Osteoblast (primary cell): ENCODE measurements at regions not wholly inside any gene's neighbourhood (a gene's known extent, or its start where the extent isn't known, plus 50 kb on each side); places are given as distances from the start of the nearest gene placed in this dataset.

Source experiments
- DNase-seq: peaks from one replicate; pipeline ENCODE4 v3.0.0; 2011; ENCODE audit warnings: low spot score, mixed read lengths; ENCODE audit not compliant: insufficient read length; ENCODE audit errors: missing footprints
- H2AFZ ChIP-seq: 2 replicates; pipeline ENCODE4 v1.6.0; 2011; ENCODE audit warnings: mild to moderate bottlenecking, low read length
- H3K27ac ChIP-seq: 2 replicates; pipeline ENCODE4 v1.5.1; 2011; ENCODE audit warnings: mild to moderate bottlenecking, low read depth, low read length, moderate library complexity
- H3K27me3 ChIP-seq: 2 replicates; pipeline ENCODE4 v1.6.0; 2012; ENCODE audit warnings: mild to moderate bottlenecking, control low read depth, inconsistent platforms, low read length, moderate library complexity; ENCODE audit not compliant: insufficient read depth
- H3K36me3 ChIP-seq: 2 replicates; pipeline ENCODE4 v1.5.1; 2011; ENCODE audit warnings: mild to moderate bottlenecking, low read length, control low read depth, moderate library complexity; ENCODE audit not compliant: insufficient read depth
- H3K4me1 ChIP-seq: 2 replicates; pipeline ENCODE4 v1.5.1; 2011; ENCODE audit warnings: mild to moderate bottlenecking, low read length, control low read depth, moderate library complexity; ENCODE audit not compliant: insufficient read depth
- H3K4me2 ChIP-seq: 2 replicates; pipeline ENCODE4 v1.6.0; 2011; ENCODE audit warnings: mild to moderate bottlenecking, low read length; ENCODE audit not compliant: insufficient read depth
- H3K4me3 ChIP-seq: fragments of 200-600 bp; sonication (generic); 3 replicates; pipeline ENCODE4 v1.5.1; 2012; ENCODE audit warnings: mild to moderate bottlenecking, low read length, inconsistent platforms; ENCODE audit not compliant: insufficient read depth
- H3K79me2 ChIP-seq: 2 replicates; pipeline ENCODE4 v1.6.0; 2012; ENCODE audit warnings: mild to moderate bottlenecking, low read length, control low read depth, inconsistent platforms; ENCODE audit not compliant: insufficient read depth
- H3K9me3 ChIP-seq: 2 replicates; pipeline ENCODE4 v1.5.1; 2011; ENCODE audit warnings: low read depth, low read length, control low read depth
- H4K20me1 ChIP-seq: 2 replicates; pipeline ENCODE4 v1.6.0; 2012; ENCODE audit warnings: mild to moderate bottlenecking, low read length, control low read depth; ENCODE audit not compliant: insufficient read depth
- CTCF ChIP-seq: IDR thresholded peaks from 2 replicates; pipeline ENCODE4 v1.5.1; 2011; ENCODE audit warnings: mild to moderate bottlenecking, low read depth, low read length, moderate library complexity; ENCODE audit errors: extremely low read depth

- Histone ChIP-seq H3K4me2 (peak overlapping the region; percentile 22), H3K79me2 (no peaks in the 10 kb centered on the region), H3K4me3 (no peak overlapping the region), H2AFZ (no peak overlapping the region), H3K9me3 (no peaks in the 10 kb centered on the region), H3K27me3 (no peaks in the 10 kb centered on the region), H4K20me1 (no peaks in the 10 kb centered on the region), H3K27ac (no peak overlapping the region), H3K4me1 (peaks cover 22% of the 10 kb centered on the region), H3K36me3 (no peaks in the 10 kb centered on the region)
- no peak for TF ChIP-seq CTCF
- DNase-seq: no peak
These were observed 79.7 kb upstream of the BMPER start for GRCh38 chr7:33825644-33826043.

- Histone ChIP-seq H3K9me3 (no peaks in the 10 kb centered on the region), H3K4me3 (no peak overlapping the region), H3K79me2 (no peaks in the 10 kb centered on the region), H3K27me3 (no peaks in the 10 kb centered on the region), H3K27ac (no peak overlapping the region), H3K4me1 (peaks cover 15% of the 10 kb centered on the region), H4K20me1 (no peaks in the 10 kb centered on the region), H2AFZ (no peak overlapping the region), H3K36me3 (no peaks in the 10 kb centered on the region), H3K4me2 (no peak overlapping the region)
- TF ChIP-seq CTCF: no peak
- no peak for DNase-seq
These were observed 75.8 kb upstream of the BMPER start for GRCh38 chr7:33829536-33829935.

GRCh38 chr7:33831389-33832141 lies 73.8 kb upstream of the BMPER start:
- H3K79me2 ChIP-seq: no peaks in the 10 kb centered on the region
- H3K9me3 ChIP-seq: no peaks in the 10 kb centered on the region
- no peak overlapping the region for H3K4me2 ChIP-seq
- H4K20me1 ChIP-seq: no peaks in the 10 kb centered on the region
- H3K4me3 ChIP-seq: no peak overlapping the region
- no peak for TF ChIP-seq CTCF
- H3K27ac ChIP-seq: no peak overlapping the region
- DNase-seq: no peak
- no peaks in the 10 kb centered on the region for H3K27me3 ChIP-seq
- no peak overlapping the region for H2AFZ ChIP-seq
- no peaks in the 10 kb centered on the region for H3K36me3 ChIP-seq
- no peaks in the 10 kb centered on the region for H3K4me1 ChIP-seq

- Histone ChIP-seq H2AFZ (no peak overlapping the region), H3K4me3 (no peak overlapping the region)
- no peak for DNase-seq
These were observed 73.0 kb upstream of the BMPER start for GRCh38 chr7:33832271-33832721.

More at GRCh38 chr7:33832271-33832721, 73.0 kb upstream of the BMPER start:
- H3K4me2 ChIP-seq: no peak overlapping the region
- H3K36me3 ChIP-seq: no peaks in the 10 kb centered on the region
- TF ChIP-seq CTCF: no peak
- no peak overlapping the region for H3K27ac ChIP-seq
- H4K20me1 ChIP-seq: no peaks in the 10 kb centered on the region
- no peaks in the 10 kb centered on the region for H3K9me3 ChIP-seq
- H3K27me3 ChIP-seq: no peaks in the 10 kb centered on the region
- H3K4me1 ChIP-seq: peaks cover 6% of the 10 kb centered on the region
- H3K79me2 ChIP-seq: no peaks in the 10 kb centered on the region
